ENCODE measurements at regions not wholly inside any gene's neighbourhood (a gene's known extent, or its start where the extent isn't known, plus 50 kb on each side); places are given as distances from the start of the nearest gene placed in this dataset.

DNA sequence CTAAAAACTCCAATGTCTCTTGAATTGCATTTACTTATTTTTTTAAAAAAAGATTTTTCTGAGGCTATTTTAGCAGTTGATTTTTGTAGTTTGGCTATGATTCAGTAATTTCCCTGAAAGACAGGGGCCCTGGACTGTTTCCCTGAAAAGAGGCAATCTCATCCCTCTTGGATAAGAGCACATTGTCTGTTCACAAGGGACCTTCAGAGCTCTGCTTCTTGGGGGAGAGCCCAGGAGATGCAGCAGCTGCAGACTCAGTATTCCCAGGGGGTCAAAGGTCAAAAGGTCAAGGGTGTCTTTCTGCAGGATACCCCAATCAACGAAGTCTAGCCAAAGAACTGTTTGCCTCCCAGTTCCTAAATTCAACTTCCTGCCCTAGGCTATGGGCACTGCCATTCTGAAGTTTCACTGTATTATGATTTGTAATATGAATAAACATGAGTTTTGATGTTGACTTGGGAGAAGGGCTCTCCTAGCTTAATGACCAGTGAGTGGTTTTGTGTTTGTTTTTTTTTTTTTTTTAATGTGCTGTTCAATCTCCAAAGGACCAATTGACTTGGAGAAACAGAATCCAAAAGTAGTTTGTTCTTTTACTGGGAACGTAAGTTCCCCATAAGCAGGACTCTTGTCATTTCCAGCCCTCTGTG, 157.0 kb upstream of the SERPINE2 start:
- Mint-ChIP-seq H3K9me3 (peaks cover 20% of the 10 kb centered on the region), H3K4me3 (no peak overlapping the region), H3K27me3 (ENCODE audit: low read depth) (no peaks in the 10 kb centered on the region), H3K27ac (no peak overlapping the region), H3K4me1 (peaks cover 12% of the 10 kb centered on the region), H3K36me3 (no peaks in the 10 kb centered on the region)
- no peak for DNase-seq (ENCODE audit: low spot score in 2 of 2, unreplicated experiment in 2 of 2)
- TF ChIP-seq, protein P1, sequence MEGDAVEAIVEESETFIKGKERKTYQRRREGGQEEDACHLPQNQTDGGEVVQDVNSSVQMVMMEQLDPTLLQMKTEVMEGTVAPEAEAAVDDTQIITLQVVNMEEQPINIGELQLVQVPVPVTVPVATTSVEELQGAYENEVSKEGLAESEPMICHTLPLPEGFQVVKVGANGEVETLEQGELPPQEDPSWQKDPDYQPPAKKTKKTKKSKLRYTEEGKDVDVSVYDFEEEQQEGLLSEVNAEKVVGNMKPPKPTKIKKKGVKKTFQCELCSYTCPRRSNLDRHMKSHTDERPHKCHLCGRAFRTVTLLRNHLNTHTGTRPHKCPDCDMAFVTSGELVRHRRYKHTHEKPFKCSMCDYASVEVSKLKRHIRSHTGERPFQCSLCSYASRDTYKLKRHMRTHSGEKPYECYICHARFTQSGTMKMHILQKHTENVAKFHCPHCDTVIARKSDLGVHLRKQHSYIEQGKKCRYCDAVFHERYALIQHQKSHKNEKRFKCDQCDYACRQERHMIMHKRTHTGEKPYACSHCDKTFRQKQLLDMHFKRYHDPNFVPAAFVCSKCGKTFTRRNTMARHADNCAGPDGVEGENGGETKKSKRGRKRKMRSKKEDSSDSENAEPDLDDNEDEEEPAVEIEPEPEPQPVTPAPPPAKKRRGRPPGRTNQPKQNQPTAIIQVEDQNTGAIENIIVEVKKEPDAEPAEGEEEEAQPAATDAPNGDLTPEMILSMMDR (IDR thresholded peaks at IDR 0.05; ENCODE audit: unreplicated experiment): no peak

DNA sequence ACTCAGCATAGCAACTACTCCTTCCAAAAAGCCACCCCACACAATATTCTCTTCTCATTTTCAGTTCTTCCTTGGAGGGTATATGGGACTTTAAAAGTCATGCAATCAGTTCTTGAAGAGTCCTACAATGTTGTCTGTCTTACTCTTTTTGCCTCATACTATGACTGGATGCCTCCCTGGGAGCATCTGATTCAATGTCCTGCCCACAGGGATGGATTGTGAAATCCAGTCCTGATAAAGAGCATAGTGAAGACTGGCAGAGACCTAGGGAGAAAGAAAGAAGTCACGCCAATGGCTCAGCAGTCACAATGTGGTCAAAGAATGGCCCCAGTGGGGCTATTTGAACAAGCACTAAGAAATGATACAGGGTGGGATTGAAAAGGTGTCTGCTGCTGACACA, 155.1 kb upstream of the SERPINE2 start:
- H3K27ac Mint-ChIP-seq: no peak overlapping the region
- no peaks in the 10 kb centered on the region for H3K36me3 Mint-ChIP-seq
- H3K27me3 Mint-ChIP-seq (ENCODE audit: low read depth): no peaks in the 10 kb centered on the region
- H3K4me3 Mint-ChIP-seq: no peak overlapping the region
- H3K9me3 Mint-ChIP-seq: peaks cover 20% of the 10 kb centered on the region
- no peak for DNase-seq (ENCODE audit: low spot score in 2 of 2, unreplicated experiment in 2 of 2)
- TF ChIP-seq, protein P1 (IDR thresholded peaks at IDR 0.05; ENCODE audit: unreplicated experiment): no peak
- peaks cover 13% of the 10 kb centered on the region for H3K4me1 Mint-ChIP-seq

DNA sequence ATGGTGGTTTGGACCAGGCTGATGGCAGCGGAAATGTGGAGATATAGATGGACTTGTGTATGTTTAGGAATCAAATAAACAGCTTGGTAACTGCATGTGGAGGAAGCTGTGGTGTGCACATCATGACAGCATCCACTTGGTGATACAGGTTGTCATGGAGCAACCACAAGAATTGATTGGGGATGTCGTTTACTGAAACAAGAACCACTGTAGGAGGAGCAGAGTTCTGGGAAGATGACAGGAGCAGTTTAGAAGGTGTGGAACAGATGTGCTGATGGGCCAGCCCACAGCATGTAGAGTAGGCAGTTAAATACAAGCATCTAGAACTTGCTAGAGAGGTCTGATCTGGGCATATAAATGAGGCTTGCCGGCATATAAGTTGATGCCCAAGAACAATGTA, 152.4 kb upstream of the SERPINE2 start:
- peaks cover 25% of the 10 kb centered on the region for H3K9me3 Mint-ChIP-seq

DNA sequence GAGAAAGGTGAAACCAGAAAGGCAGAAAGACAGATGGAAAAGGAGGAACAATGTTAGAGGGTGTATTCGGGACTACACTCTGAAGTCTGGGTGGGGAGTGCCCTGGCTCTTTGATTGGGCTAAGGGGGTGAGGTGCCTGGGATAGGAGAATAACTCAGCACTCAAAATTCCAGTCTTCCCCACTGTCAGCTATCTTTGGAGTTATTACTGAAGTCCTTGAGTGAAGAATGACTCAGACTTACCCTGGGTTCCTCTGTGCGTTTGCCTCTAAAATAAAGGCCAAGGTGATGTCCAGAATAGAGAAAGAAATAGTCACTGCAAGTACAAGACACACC, 151.8 kb upstream of the SERPINE2 start:
- TF ChIP-seq, protein P1 (IDR thresholded peaks at IDR 0.05; ENCODE audit: unreplicated experiment): no peak
- no peak overlapping the region for H3K27ac Mint-ChIP-seq
- peaks cover 12% of the 10 kb centered on the region for H3K4me1 Mint-ChIP-seq
- H3K4me3 Mint-ChIP-seq: no peak overlapping the region
- no peaks in the 10 kb centered on the region for H3K27me3 Mint-ChIP-seq (ENCODE audit: low read depth)
- H3K36me3 Mint-ChIP-seq: no peaks in the 10 kb centered on the region
- DNase-seq (ENCODE audit: low spot score in 2 of 2, unreplicated experiment in 2 of 2): no peak
- peaks cover 25% of the 10 kb centered on the region for H3K9me3 Mint-ChIP-seq

More for the DNA sequence above, 152.4 kb upstream of the SERPINE2 start:
- Mint-ChIP-seq H3K4me3 (no peak overlapping the region), H3K4me1 (peaks cover 11% of the 10 kb centered on the region), H3K27ac (no peak overlapping the region), H3K36me3 (no peaks in the 10 kb centered on the region), H3K27me3 (ENCODE audit: low read depth) (no peaks in the 10 kb centered on the region)
- no peak for DNase-seq (ENCODE audit: low spot score in 2 of 2, unreplicated experiment in 2 of 2)
- TF ChIP-seq, protein P1 (IDR thresholded peaks at IDR 0.05; ENCODE audit: unreplicated experiment): no peak

DNA sequence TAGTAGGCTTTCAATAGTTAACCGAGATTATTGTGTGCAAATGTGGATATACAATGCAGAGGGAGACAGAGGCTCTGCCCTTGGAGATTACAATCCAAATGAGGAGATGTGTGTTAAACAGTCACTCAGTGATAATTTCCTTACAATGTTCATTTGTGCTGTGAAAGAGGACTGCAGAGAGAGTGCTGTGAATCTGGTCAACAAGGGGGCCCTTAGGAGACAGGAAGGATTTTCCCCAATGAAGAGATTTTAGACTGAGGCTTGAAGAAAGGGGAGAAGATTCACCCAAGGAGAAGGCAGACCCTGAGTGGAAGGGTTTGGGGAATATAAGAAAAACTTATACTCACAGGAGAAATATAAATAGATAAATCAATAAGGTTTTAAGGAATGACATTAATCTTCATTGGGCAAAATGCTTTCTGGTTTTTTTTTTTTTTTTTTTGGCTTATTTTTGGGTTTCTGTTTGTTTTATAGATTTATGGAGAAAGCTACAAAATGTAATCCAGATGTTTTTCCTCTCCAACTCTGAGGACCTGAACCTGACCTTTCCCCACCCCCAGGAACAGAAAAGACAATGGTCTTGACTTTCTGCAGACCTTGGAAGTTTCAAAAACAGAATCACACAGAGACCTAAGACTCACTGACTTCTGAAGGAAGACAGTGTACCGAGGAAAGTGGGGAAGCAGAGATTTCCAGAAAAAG, 151.3 kb upstream of the SERPINE2 start:
- Mint-ChIP-seq H3K27ac (no peak overlapping the region), H3K36me3 (no peaks in the 10 kb centered on the region), H3K4me3 (no peak overlapping the region), H3K9me3 (peaks cover 24% of the 10 kb centered on the region), H3K27me3 (ENCODE audit: low read depth) (no peaks in the 10 kb centered on the region), H3K4me1 (peaks cover 12% of the 10 kb centered on the region)
- TF ChIP-seq, protein P1 (IDR thresholded peaks at IDR 0.05; ENCODE audit: unreplicated experiment): no peak
- no peak for DNase-seq (ENCODE audit: low spot score in 2 of 2, unreplicated experiment in 2 of 2)
